ENCODE measurements at regions not wholly inside any gene's neighbourhood (a gene's known extent, or its start where the extent isn't known, plus 50 kb on each side); places are given as distances from the start of the nearest gene placed in this dataset.
"Not testable (repeated sequence)": the region's sequence is repeated elsewhere in the genome, so short reads cannot be mapped to it uniquely, and the experiment has no call there.

GRCh38 chr17:6259899-6260298 is 175.0 kb downstream of the AIPL1 start:
- Mint-ChIP-seq H3K4me1 (no peaks in the 10 kb centered on the region), H3K27me3 (peaks cover 26 to 27% of the 10 kb centered on the region in 2 donors), H3K36me3 (no peaks in the 10 kb centered on the region), H3K27ac (no peak overlapping the region), H3K4me3 (no peak overlapping the region), H3K9me3 (peaks cover 0 to 6% (median 0%) of the 10 kb centered on the region in 8 donors)
- no peaks in the 10 kb centered on the region for H3K4me1 ChIP-seq (ENCODE audit: insufficient read depth, low read length)
- POLR2A ChIA-PET (ENCODE audit: partially characterized antibody) = no interaction called here
- H3K27me3 ChIP-seq (ENCODE audit: insufficient read depth, low read length) = no peaks in the 10 kb centered on the region
- no peaks in the 10 kb centered on the region for H3K36me3 ChIP-seq (ENCODE audit: insufficient read depth, low read length)
- H3K4me3 ChIP-seq (ENCODE audit: low read length in 2 of 2) = no peak overlapping the region
- H3K27ac ChIP-seq (ENCODE audit: low read depth, low read length) = no peak overlapping the region
- CTCF ChIA-PET (ENCODE audit: partially characterized antibody) = no interaction called here
- H3K9me3 ChIP-seq (ENCODE audit: control insufficient read depth in 1 of 2, low read length in 2 of 2) = no peaks in the 10 kb centered on the region
- intact Hi-C loops (cut with micrococcal nuclease) = no loop called here
- DNase-seq = no peak

DNA sequence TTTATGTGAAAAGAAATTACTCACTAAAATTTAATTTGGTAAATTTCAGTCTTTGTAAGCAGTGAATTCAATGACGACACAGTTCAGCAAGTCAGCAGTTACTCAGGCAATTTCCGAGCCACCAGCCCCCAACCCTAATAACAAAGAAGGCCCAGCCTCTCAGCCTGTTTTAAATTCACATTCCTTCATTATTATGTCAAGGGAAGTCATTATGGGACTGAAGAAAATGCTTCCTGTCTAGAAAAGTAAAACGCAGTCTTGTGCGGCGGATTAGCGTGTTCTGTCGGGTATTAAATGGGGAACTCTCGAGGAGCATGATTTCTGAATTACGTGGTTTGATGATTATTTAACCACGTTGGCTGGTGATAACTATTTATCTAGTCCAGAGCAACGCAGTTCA is 177.6 kb downstream of the AIPL1 start:
- Histone ChIP-seq H3K27ac (ENCODE audit: low read depth, low read length) (no peak overlapping the region), H3K4me3 (ENCODE audit: low read length in 2 of 2) (no peak overlapping the region), H3K27me3 (ENCODE audit: insufficient read depth, low read length) (no peaks in the 10 kb centered on the region), H3K36me3 (ENCODE audit: insufficient read depth, low read length) (no peaks in the 10 kb centered on the region), H3K9me3 (ENCODE audit: control insufficient read depth in 1 of 2, low read length in 2 of 2) (no peaks in the 10 kb centered on the region), H3K4me1 (ENCODE audit: insufficient read depth, low read length) (no peaks in the 10 kb centered on the region)
- no peaks in the 10 kb centered on the region for H3K4me1 Mint-ChIP-seq
- peaks cover 0 to 7% (median 0%) of the 10 kb centered on the region in 8 donors for H3K9me3 Mint-ChIP-seq
- DNase-seq = no peak
- CTCF ChIA-PET (ENCODE audit: partially characterized antibody) = no interaction called here
- intact Hi-C loops (cut with micrococcal nuclease) = no loop called here
- no peak overlapping the region for H3K27ac Mint-ChIP-seq
- peaks cover 13 to 30% of the 10 kb centered on the region in 2 donors for H3K27me3 Mint-ChIP-seq
- H3K4me3 Mint-ChIP-seq = no peak overlapping the region
- POLR2A ChIA-PET (ENCODE audit: partially characterized antibody) = no interaction called here
- H3K36me3 Mint-ChIP-seq = no peaks in the 10 kb centered on the region

DNA sequence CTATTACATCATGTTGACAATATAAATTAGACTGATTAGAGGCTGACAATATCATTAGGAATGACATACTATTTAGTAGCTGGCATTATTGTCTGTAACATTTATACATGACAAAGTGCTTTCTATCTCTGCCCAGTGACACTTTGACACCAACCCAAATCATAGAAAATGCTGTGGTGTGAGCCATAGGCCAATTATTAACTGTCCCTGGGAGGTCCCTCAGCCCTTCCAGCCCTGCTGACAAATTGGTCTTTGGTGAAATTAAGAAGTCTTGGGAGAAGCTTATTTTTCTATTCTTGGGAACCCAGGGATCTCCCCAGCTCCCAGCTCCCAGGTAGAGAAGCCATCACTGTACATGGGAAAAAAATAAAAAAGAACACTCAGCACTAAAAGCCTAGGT is 179.6 kb downstream of the AIPL1 start:
- intact Hi-C loops (cut with micrococcal nuclease) = no loop called here
- no peaks in the 10 kb centered on the region for H3K9me3 ChIP-seq (ENCODE audit: control insufficient read depth in 1 of 2, low read length in 2 of 2)
- no peak for DNase-seq

GRCh38 chr17:6254036-6254435 is 180.9 kb downstream of the AIPL1 start:
- Histone ChIP-seq H3K27ac (ENCODE audit: low read depth, low read length) (no peak overlapping the region), H3K36me3 (ENCODE audit: insufficient read depth, low read length) (no peaks in the 10 kb centered on the region), H3K4me1 (ENCODE audit: insufficient read depth, low read length) (no peaks in the 10 kb centered on the region), H3K27me3 (ENCODE audit: insufficient read depth, low read length) (no peaks in the 10 kb centered on the region), H3K9me3 (ENCODE audit: control insufficient read depth in 1 of 2, low read length in 2 of 2) (no peaks in the 10 kb centered on the region), H3K4me3 (ENCODE audit: low read length in 2 of 2) (no peak overlapping the region)
- ChIA-PET CTCF (ENCODE audit: partially characterized antibody) (no interaction called here), POLR2A (ENCODE audit: partially characterized antibody) (no interaction called here)
- Mint-ChIP-seq H3K9me3 (peaks cover 0 to 4% (median 0%) of the 10 kb centered on the region in 8 donors), H3K27ac (no peak overlapping the region), H3K27me3 (peaks cover 7 to 29% of the 10 kb centered on the region in 2 donors), H3K36me3 (no peaks in the 10 kb centered on the region), H3K4me1 (no peaks in the 10 kb centered on the region), H3K4me3 (no peak overlapping the region)
- DNase-seq = no peak
- intact Hi-C loops (cut with micrococcal nuclease) = no loop called here

More for the DNA sequence above, 179.6 kb downstream of the AIPL1 start:
- Histone ChIP-seq H3K36me3 (ENCODE audit: insufficient read depth, low read length) (no peaks in the 10 kb centered on the region), H3K4me3 (ENCODE audit: low read length in 2 of 2) (no peak overlapping the region), H3K27ac (ENCODE audit: low read depth, low read length) (no peak overlapping the region), H3K4me1 (ENCODE audit: insufficient read depth, low read length) (no peaks in the 10 kb centered on the region), H3K27me3 (ENCODE audit: insufficient read depth, low read length) (no peaks in the 10 kb centered on the region)
- no peaks in the 10 kb centered on the region for H3K4me1 Mint-ChIP-seq
- no peak overlapping the region for H3K27ac Mint-ChIP-seq
- POLR2A ChIA-PET (ENCODE audit: partially characterized antibody) = no interaction called here
- CTCF ChIA-PET (ENCODE audit: partially characterized antibody) = no interaction called here
- peaks cover 10 to 28% of the 10 kb centered on the region in 2 donors for H3K27me3 Mint-ChIP-seq
- H3K9me3 Mint-ChIP-seq = peaks cover 0 to 4% (median 0%) of the 10 kb centered on the region in 8 donors
- no peaks in the 10 kb centered on the region for H3K36me3 Mint-ChIP-seq
- H3K4me3 Mint-ChIP-seq = no peak overlapping the region

- H3K9me3 Mint-ChIP-seq; H3K36me3 Mint-ChIP-seq; intact Hi-C loops (cut with micrococcal nuclease); H3K4me1 Mint-ChIP-seq; CTCF ChIA-PET (ENCODE audit: partially characterized antibody); POLR2A ChIA-PET (ENCODE audit: partially characterized antibody); H3K4me1 ChIP-seq (ENCODE audit: insufficient read depth, low read length); H3K4me3 ChIP-seq (ENCODE audit: low read length in 2 of 2); H3K27ac Mint-ChIP-seq; H3K36me3 ChIP-seq (ENCODE audit: insufficient read depth, low read length); H3K27me3 ChIP-seq (ENCODE audit: insufficient read depth, low read length); H3K9me3 ChIP-seq (ENCODE audit: control insufficient read depth in 1 of 2, low read length in 2 of 2); DNase-seq; H3K27ac ChIP-seq (ENCODE audit: low read depth, low read length); H3K4me3 Mint-ChIP-seq: not testable (repeated sequence)
- peaks cover 10 to 18% of the 10 kb centered on the region in 2 donors for H3K27me3 Mint-ChIP-seq
These were observed 181.5 kb downstream of the WSCD1 start for GRCh38 chr17:6251640-6252039.

GRCh38 chr17:6249732-6250131 is 179.6 kb downstream of the WSCD1 start:
- H3K27me3 Mint-ChIP-seq = peaks cover 6 to 18% of the 10 kb centered on the region in 2 donors
- DNase-seq = no peak
- H3K36me3 ChIP-seq (ENCODE audit: insufficient read depth, low read length) = no peaks in the 10 kb centered on the region
- CTCF ChIA-PET (ENCODE audit: partially characterized antibody) = no interaction called here
- H3K27ac Mint-ChIP-seq = no peak overlapping the region
- POLR2A ChIA-PET (ENCODE audit: partially characterized antibody) = no interaction called here
- no peaks in the 10 kb centered on the region for H3K36me3 Mint-ChIP-seq
- no peaks in the 10 kb centered on the region for H3K27me3 ChIP-seq (ENCODE audit: insufficient read depth, low read length)
- H3K4me1 ChIP-seq (ENCODE audit: insufficient read depth, low read length) = no peaks in the 10 kb centered on the region
- no peak overlapping the region for H3K27ac ChIP-seq (ENCODE audit: low read depth, low read length)
- H3K4me1 Mint-ChIP-seq = no peaks in the 10 kb centered on the region
- no peak overlapping the region for H3K4me3 ChIP-seq (ENCODE audit: low read length in 2 of 2)
- peaks cover 0 to 2% (median 0%) of the 10 kb centered on the region in 8 donors for H3K9me3 Mint-ChIP-seq
- intact Hi-C loops (cut with micrococcal nuclease) = no loop called here
- no peaks in the 10 kb centered on the region for H3K9me3 ChIP-seq (ENCODE audit: control insufficient read depth in 1 of 2, low read length in 2 of 2)
- no peak overlapping the region for H3K4me3 Mint-ChIP-seq

GRCh38 chr17:6248061-6248460 is 177.9 kb downstream of the WSCD1 start:
- Mint-ChIP-seq H3K27me3 (peaks cover 13 to 19% of the 10 kb centered on the region in 2 donors), H3K4me1 (no peaks in the 10 kb centered on the region), H3K9me3 (peaks cover 0 to 2% (median 0%) of the 10 kb centered on the region in 8 donors), H3K4me3 (no peak overlapping the region), H3K27ac (no peak overlapping the region), H3K36me3 (no peaks in the 10 kb centered on the region)
- Histone ChIP-seq H3K4me3 (ENCODE audit: low read length in 2 of 2) (no peak overlapping the region), H3K27me3 (ENCODE audit: insufficient read depth, low read length) (no peaks in the 10 kb centered on the region), H3K4me1 (ENCODE audit: insufficient read depth, low read length) (no peaks in the 10 kb centered on the region), H3K36me3 (ENCODE audit: insufficient read depth, low read length) (no peaks in the 10 kb centered on the region), H3K9me3 (ENCODE audit: control insufficient read depth in 1 of 2, low read length in 2 of 2) (no peaks in the 10 kb centered on the region), H3K27ac (ENCODE audit: low read depth, low read length) (no peak overlapping the region)
- ChIA-PET POLR2A (ENCODE audit: partially characterized antibody) (no interaction called here), CTCF (ENCODE audit: partially characterized antibody) (no interaction called here)
- intact Hi-C loops (cut with micrococcal nuclease) = no loop called here
- no peak for DNase-seq
